ENCODE measurements at regions not wholly inside any gene's neighbourhood (a gene's known extent, or its start where the extent isn't known, plus 50 kb on each side); places are given as distances from the start of the nearest gene placed in this dataset.
A peak's percentile ranks its signal among the peaks of the same experiment; 100 is the strongest.
"Not testable (repeated sequence)": the region's sequence is repeated elsewhere in the genome, so short reads cannot be mapped to it uniquely, and the experiment has no call there.

DNA sequence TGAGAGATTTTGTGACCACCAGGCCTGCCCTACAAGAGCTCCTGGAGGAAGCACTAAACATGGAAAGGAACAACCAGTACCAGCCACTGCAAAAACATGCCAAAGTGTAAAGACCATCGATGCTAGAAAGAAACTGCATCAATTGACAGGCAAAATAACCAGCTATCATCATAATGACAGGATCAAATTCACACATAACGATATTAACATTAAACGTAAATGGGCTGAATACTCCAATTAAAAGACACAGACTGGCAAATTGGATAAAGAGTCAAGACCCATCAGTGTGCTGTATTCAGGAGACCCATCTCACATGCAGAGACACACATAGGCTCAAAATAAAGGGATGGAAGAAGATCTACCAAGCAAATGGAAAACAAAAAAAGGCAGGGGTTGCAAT is 182.4 kb downstream of the PRELID2 start:
- not testable (repeated sequence) for DNase-seq

DNA sequence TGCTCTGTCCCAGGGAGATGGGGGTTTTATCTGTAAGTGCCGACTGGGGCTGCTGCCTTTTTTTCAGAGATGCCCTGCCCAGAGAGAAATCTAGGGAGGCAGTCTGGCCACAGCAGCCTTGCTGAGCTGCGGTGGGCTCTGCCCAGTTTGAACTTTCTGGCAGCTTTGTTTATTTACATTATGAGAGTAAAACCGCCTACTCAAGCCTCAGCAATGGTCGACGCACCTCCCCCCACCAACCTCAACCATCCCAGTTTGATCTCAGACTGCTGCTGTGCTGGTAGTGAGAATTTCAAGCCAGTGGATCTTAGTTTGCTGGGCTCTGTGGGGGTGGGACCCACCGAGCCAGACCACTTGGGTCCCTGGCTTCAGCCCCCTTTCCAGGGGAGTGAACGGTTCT is 188.0 kb downstream of the PRELID2 start:
- DNase-seq, result not testable (repeated sequence)

DNA sequence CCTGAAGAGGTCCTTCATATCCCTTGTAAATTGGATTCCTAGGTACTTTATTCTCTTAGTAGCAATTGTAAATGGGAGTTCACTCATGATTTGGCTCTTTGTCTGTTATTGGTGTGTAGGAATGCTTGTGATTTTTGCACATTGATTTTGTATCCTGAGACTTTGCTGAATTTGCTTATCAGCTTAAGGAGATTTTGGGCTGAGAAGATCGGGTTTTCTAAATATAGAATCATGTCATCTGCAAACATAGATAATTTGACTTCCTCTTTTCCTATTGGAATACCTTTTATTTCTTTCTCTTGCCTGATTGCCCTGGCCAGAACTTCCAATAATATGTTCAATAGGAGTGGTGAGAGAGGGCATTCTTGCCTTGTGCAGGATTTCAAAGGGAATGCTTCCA is 191.9 kb downstream of the PRELID2 start:
- not testable (repeated sequence) for DNase-seq

DNA sequence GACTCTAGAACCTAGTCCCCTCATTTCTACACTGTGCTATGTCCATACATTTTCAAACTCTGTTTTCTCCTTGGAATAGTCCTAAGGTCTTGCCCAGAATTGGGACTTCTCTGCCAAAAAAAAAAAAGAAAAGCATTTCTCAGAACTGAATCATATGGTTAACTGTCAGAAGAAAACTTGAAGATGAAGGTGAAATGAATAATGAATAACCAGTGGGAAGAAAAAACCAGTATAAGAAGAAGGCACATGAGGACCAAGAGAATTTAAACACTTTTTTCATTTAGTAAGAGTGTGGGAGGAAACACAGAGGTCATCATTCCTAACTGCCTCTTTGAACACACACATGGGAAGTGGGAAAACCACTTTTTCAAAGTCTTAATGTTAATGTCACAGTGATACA is 197.7 kb downstream of the PRELID2 start:
- no peak for DNase-seq

DNA sequence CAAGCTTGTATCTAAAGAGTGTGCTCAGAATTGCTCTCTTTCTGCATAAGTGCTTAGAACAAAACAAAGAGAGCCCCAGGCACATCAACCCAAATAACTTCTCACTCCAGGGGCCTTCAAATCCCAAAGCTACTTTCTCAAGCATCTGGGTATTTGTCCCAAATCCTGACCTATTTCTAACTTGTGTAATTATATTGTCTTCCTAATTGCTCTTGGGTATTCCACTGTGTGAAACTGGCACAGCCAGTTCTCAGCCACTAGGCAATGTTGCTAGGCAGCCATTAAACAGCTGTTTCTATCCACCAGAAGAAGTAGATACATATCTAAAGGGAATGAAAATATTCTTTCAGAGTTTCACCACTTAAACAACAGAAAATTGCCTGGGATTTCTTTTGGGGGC is 198.8 kb downstream of the PRELID2 start:
- peak in 2 of 3 experiments; percentile 3 to 23 for DNase-seq

DNA sequence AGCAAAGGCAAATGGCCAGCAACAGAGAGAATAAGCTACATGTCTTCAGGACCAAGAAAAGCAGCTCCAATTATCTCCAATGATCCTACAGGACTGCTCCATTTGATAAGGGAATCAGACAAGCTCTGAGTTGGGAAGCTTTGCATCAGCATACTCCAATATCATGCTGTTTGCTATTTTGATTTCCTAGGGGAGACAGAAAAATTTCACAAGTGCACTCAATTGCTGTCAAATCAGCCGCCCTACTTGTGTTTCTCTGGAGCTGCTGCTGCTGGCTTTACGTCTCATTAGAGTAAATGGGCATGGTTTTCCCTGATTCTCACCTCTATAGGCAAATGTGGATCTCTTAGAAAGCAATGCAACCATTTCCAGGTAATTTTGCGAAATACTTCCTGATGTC is 201.7 kb downstream of the PRELID2 start:
- DNase-seq, result no peak

DNA sequence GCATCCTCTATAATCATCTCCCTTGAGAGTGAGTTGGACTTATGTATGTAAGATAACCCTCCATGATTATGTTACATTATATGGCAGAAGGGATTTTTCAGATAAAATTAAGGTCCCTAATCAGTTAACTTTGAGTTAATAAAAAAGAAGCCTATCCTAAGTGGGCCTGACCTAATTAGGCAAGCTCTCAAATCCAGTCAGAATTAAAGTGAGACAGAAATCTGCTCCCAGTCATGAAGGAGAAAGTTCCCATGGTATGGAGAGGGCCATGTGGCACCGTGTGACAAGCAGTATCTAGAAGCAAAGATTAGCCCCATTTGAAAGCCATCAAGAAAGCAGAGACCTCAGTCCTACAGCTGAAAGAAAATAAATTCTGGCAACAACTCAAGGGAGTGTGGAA is 202.4 kb downstream of the PRELID2 start:
- DNase-seq, result no peak

DNA sequence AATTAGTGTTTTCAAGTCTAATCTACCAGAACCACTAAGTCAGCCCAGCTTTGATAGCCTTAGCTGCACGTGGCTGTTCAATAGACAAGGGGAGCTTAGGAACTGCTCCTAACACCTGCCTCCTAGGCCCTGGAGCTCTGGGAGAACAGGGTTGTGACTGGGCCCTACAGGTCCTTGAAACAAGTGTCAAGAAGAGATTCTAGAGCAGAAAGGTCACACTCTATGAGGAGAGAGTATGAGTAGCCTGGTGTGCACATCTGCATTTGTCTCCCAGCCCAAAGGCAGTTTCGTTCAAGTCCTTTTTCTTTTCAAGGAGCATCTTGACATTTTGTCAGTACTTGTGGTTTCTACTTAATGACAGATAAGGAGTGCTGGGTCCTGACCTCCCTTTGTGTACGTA is 206.1 kb downstream of the PRELID2 start:
- peak in 1 of 3 experiments; percentile 61 for DNase-seq

DNA sequence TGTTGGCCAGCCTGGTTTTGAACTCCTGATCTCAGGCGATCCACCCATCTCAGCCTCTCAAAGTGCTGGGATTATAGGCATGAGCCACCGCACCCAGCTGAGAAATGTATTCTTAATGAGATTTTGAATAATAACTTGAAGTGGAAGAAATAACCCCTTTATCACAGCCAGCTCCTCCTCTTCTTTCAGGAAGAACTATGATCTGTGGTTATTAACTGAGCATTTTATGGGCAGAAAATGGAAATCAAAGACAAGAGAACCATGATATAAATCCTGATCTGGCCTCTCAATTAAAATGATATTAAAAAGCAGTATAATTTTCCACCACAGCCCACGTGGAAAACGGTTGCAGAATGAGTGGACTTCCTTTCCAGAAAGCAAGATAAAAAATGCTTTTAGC is 206.6 kb downstream of the PRELID2 start:
- no peak for DNase-seq

DNA sequence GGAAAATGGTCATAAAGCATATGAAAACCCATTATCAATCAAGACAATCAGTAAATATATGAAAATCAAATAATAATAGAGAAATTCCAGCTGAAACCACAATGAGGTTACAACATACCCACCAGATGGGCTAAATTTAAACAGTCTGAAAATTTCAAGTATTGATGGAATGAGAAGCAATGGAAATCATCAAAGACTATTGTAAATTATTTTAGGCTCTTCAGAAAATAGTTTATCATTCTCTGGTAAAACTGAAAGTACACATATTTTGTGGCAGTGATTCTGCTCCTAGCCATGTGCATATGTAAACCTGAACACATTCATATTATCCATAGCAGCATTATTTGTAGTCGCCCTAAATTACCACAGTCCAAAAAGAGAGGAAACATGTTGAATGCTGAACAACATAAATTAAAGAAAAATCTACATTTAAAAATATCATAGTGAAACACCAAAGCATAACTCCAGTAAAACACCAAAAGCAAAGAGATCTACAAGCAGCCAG is 215.3 kb downstream of the PRELID2 start:
- no peak for DNase-seq

DNA sequence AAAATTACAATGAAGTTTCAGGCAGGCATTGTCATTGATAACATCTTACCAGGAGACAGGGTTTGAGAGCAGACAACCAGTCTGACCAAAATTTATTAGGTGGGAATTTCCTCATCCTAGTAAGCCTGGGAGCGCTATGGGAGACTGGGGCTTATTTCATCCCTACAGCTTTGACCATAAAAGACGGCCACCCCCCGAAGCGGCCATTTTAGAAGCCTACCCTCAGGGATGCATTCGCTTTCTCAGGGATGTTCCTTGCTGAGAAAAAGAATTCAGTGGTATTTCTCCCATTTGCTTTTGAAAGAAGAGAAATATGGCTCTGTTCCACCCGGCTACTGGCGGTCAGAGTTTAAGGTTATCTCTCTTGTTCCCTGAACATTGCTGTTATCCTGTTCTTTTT is 218.4 kb downstream of the PRELID2 start:
- not testable (repeated sequence) for DNase-seq

DNA sequence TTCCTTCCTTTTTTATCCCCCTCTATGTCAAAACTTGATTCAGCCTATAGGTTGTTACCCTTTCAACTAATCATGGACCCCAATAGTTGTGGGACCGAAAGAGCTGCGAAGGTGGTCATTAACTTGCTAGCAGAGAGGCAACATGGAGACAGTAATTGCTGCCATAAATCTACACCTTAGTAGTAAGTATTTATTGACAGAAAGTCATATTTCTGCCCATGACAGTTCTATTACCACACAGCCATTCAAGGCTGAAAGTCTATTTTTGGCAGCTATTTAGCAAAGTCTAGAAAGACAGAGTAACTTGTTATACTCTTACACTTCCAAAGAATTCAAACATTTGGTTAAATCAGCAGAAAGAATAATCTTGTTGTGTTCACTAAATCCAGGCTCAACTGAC is 236.2 kb downstream of the PRELID2 start:
- DNase-seq, result peak in 1 of 3 experiments; percentile 16

DNA sequence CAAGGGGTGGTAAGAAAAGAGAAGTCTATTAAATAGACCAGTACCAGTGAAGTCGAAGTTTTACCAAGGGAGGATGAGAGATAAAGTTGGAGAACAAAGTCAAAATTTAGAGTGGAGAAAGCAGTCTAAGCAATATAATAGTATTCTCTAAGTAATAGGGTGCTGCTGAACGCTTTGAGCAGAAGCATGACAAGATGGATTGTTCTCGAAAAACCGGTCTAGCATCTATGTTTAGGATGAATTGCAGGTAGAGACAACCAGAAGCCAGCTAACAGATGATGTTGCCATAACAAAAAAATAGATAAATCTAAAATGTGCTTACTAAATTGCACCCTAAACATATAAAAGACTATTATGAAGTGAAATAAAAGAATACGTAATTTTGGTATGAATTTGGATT is 237.0 kb downstream of the PRELID2 start:
- peak in 1 of 3 experiments; percentile 42 for DNase-seq

DNA sequence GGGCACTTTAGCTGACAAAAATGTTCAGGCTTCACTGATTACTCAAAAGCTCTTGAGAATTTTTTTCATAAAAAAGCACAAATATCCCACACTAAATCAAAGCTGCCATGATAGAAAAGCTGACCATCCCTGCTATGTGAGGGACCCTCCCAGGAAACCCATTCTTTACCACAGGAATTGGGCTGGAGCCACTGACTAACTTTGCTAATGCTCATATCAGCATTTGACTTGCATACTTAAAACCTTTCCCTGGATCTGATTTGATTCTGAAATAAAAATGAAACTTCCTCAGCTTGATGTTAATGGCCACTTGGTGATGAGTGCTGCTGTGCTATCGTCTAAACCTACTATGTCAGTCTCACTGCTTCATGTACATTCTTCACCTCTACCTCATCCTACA is 243.6 kb downstream of the PRELID2 start:
- no peak for DNase-seq

DNA sequence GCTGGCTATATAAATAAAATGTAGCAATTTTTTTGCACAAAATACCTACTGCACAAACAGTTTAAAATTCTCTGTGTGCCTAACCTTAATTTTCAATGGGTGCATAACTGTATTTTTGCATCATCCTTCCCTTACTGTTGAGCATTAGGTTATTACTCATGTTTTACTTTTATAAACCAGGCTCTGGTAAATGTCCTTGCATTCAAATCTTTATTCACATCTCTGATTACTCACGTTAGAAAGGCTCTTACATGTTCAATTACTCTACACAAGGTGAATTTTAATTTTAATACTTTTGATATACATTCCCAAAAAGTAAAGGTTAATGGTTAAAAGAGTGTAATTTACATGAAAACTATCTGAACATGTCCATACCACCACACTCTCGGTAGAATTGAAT is 246.1 kb downstream of the PRELID2 start:
- DNase-seq, result no peak

DNA sequence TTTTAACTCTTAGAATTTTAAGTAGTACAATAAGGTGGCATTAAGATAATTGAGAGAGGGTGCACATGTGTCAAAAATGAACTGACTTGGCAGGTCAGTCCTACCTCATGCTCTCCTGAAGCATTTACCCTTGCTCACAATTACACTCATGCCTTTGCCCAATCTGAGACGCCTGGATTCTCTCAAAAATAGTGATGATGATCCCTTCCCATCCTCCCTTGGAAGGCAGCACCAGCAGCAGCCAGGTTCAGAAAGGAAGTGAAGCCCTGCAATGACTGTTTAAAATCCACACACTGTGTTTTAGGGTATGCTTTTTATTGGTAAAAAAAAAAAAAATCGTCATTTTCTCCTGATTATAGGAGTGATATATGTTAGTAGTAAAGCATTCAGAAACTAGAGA is 246.6 kb downstream of the PRELID2 start:
- DNase-seq, result no peak

DNA sequence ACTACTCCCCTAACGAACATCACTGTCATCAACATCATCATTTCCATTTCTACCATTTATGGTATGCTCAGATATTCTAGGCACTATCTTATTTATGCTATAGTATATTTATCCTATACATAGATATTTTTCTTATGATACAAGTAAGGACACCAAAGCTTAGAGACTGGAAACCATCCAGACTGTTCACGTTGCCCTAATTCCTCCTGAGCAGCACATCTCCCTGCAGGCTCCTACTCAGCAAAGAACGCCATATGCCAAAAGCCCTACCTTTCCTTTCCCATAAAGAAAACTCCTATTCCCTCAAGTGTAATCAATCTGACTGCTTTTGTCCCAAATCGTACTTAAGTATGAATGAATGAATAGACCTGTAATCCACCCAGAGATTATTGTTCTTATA is 247.0 kb downstream of the PRELID2 start:
- no peak for DNase-seq

DNA sequence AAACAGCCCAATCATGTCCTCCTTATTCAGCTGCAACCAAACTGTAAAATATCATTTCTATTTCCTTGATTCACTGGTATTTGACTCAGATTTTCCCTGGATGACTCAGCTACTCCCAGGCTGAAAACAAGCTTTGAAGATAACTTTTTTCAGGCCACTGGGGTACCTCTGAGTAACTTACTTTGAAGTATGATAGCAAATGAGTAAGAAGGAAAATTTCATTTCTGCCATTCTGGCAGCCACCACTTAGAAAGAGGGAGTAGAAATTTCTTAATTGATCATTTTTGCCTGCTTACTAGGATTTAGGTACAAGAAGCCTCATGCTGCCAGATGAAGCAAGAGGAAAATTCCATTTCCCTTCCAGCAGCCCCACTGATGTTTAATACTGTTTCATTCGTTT is 247.4 kb downstream of the PRELID2 start:
- DNase-seq, result no peak

DNA sequence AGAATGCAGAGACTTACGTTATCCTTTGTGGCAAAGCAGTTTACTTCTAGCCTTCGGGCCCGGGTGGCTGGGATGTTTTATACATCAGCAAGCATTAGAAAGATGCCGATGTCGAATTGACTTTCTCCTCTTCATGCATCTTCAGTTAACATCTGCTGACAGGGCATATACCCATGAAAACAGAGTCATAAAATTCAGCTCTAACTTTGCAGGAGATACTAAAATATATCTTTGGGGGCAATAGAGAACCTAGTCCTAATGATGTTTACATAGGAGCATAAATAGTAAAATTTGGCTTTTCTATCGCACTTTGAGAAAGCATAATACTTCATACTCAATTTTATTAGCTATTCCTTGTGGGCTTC is 247.9 kb downstream of the PRELID2 start:
- no peak for DNase-seq

DNA sequence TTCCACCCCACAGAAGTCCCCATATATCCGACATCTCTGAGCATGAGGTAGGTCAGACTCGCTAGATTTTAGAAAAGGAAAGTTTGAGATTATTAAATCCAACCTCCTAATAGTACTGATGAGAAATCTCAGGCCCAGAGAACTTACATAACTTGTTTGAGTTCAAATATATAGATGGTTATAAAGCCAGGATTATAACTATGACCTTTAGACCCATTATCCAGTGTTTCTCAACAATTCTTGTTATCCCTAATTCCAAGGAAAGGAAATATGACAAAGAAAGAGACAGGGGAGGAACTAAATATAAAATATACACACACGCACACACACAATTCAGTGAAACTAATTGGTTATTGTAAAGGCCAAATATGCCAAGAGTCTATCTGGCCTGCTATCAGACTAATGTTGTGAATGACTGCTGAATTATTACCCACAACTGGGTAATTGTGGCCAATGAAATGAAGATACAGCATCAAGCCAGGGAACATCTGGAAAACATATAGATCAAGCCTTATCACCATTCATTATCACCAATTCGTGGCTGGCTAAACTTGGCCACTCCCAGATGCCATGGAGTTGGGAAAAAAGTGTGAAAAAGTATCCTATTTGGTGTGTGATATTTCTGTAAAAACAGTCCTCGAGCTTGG is 248.4 kb downstream of the PRELID2 start:
- DNase-seq, result no peak

DNA sequence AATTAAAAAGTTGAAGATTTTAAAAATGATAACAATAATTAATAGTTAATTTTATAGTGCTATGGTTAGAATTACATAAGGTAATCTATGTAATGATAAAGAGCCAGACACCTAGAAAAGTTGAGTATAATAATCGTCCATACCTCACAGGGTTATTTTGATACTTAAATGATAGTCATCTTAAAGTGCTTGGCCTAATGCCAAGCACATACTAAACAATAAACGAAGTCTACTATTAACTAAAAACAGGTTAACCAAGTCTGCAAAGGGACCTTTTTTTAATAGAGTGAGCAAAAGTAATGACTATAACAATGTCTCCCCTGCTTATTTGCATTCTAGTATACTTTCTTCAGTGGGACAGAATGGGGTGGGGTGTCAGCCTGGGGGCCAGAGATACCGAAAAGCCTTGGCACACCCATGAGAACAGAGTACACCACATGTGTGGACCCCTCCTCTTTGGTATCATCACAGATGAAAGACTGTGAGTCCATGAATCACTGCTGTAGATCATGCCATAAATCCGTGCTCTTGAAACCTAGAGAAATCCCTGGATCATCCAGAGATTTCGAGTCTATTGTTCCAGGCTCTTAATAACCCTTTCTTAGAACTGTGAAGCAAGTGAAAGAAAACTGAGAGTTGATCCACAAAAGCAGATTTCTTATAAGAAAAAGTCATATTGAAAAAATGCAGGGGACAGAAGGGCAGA is 249.5 kb downstream of the PRELID2 start:
- peak in 1 of 3 experiments; percentile 1 for DNase-seq

DNA sequence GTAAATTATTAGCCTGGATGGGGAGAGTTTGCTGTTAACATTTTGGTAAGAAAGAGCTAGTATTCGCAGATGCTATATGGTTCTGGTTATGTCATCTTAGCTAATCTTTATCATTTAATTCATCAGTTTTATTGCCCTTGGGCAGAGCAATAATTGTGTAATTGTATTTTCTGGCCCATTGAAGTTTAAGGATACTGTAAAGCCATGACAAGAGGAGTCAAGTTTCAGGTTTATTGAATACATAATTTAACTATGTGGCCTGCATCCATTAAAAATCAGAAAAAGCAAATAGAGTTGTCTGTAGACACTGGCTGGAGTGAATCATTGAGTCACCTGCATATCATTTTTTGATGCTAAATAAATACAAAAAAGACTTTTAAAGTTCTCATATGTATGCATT is 255.8 kb downstream of the PRELID2 start:
- DNase-seq, result peak in 1 of 3 experiments; percentile 0

DNA sequence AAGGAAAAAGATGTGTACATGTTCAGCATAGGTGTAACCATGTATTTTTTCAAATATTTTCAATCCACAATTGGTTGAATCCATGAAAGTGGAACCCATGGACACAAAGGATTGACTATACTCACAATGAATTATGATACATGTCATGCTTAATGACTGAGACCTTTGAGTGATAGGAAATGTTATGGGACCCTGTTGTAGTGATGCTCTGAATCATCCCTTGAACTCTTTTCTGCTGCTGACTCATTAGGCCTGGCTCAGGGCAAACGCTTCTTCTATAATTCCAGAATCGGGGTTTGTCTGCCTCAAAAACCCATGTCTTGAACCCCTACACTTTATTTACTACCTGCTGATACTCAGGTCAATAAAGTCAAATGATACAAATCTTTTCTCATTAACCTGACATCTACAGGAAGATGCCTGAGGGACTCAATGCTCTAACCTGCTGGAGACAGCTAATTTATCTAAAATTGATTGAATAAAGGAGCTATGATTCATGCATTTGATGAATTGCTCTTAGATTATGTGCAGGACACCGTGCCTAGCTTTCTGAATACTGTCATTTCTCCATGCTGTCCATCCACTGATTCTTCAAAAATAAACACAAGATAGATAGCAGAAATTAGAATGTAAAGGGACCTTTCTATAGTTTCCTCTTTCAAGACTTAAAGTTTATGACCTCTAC is 260.1 kb downstream of the PRELID2 start:
- no peak for DNase-seq

DNA sequence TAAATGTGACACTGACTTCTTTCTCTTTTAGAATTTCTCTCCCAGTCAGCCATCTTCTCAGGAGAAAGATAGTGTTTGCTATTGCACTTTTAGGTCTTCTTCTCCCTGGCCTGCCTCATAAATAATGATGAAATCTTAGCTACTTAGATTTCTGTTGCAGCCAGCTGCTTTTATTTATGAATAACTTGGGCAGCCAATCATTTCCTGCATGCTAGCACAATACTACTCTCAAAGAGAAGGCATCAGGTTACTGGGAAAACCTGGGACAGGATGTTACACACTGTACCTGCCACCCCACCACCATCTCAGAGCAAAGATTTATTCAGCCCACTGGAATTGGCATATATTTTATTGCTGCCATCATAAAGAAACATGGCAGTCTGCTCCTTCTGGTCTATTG is 266.6 kb downstream of the PRELID2 start:
- no peak for DNase-seq
